D721Med (cell line): ENCODE measurements at regions not wholly inside any gene's neighbourhood (a gene's known extent, or its start where the extent isn't known, plus 50 kb on each side); places are given as distances from the start of the nearest gene placed in this dataset.

Experiments
- DNase-seq: peaks from one replicate; pipeline ENCODE4 v3.0.0; 2011; ENCODE audit warnings: low spot score; ENCODE audit not compliant: insufficient read length
- FAIRE-seq: peaks from 2 replicates; lab custom pipeline; 2011; peaks lifted over from hg19 to GRCh38; lab: Jason Lieb, UNC
- TF ChIP-seq, protein P1 (sequence below): IDR thresholded peaks from 2 replicates; pipeline ENCODE4 v1.5.1; 2012; ENCODE audit warnings: mild to moderate bottlenecking, control low read depth; ENCODE audit not compliant: insufficient read depth; ENCODE audit errors: missing control alignments

DNA sequence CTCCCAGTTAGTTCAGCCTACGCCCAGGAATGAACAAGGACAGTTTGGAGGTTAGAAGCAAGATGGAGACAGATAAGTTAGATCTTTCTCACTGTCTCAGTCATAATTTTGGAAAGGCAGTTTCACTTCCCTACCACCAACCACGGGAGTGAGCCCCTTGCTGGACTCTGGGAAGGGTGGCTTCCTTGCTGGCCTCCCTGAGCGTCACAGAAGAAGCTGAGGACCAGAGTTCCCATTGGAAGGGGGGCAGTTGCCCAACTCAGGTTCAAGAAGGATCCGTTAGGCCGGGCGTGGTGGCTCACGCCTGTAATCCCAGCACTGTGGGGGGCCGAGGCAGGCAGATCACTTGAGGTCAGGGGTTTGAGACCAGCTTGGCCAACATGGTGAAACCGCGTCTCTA is 106.2 kb upstream of the MAX start:
- TF ChIP-seq, protein P1, sequence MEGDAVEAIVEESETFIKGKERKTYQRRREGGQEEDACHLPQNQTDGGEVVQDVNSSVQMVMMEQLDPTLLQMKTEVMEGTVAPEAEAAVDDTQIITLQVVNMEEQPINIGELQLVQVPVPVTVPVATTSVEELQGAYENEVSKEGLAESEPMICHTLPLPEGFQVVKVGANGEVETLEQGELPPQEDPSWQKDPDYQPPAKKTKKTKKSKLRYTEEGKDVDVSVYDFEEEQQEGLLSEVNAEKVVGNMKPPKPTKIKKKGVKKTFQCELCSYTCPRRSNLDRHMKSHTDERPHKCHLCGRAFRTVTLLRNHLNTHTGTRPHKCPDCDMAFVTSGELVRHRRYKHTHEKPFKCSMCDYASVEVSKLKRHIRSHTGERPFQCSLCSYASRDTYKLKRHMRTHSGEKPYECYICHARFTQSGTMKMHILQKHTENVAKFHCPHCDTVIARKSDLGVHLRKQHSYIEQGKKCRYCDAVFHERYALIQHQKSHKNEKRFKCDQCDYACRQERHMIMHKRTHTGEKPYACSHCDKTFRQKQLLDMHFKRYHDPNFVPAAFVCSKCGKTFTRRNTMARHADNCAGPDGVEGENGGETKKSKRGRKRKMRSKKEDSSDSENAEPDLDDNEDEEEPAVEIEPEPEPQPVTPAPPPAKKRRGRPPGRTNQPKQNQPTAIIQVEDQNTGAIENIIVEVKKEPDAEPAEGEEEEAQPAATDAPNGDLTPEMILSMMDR, result no peak
- DNase-seq (no peak), FAIRE-seq (no peak)

DNA sequence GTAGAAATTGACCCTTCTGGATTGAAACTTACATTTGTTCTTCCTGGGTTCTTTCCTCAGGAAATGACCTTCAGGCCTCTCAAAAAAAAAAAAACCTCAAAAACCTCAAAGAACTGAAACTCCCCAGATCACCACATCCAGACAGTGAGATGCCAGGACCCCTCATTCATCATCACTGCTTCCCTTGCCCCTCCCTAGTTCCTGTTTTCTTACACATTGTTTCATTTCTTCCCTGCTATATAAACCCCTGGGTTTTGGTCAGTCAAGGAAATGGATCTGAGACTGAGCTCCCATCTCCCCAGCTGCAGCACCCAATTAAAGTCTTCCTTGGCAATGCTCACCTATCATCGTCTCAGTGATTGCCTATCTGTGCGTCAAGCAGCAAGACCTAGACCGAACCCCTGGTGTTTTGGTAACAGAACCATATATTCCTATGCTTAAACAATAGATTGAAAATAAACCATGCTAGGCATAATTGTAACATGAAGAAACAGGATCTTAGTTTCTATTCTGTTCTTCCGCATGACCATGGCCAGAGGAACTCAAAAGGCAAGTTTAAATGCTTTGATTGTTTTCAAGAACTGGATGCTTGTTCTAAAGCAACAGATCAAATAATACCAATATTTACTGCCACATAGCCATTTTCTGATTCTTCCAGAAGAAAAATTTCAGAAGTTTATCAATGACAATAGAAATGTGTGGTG is 108.0 kb upstream of the MAX start:
- DNase-seq, result no peak
- no peak for FAIRE-seq
- TF ChIP-seq, protein P1, result no peak

DNA sequence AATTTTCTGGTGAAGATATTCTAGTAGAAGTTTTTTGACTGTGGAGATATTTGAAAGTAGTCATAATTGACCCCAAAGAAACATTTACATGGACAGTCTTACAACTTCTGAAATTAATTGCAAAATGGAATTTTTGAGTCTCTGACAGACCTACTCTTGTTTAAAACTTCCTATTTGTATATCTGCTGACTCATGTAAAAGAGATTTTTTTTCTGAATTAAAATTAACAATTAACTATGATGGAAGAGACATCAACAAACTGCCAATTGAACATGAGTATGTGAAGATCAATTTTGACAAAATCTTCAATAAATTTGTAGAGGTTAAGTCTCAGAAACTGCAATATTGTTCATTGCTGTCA is 108.5 kb upstream of the MAX start:
- TF ChIP-seq, protein P1, result no peak
- no peak for DNase-seq
- no peak for FAIRE-seq

DNA sequence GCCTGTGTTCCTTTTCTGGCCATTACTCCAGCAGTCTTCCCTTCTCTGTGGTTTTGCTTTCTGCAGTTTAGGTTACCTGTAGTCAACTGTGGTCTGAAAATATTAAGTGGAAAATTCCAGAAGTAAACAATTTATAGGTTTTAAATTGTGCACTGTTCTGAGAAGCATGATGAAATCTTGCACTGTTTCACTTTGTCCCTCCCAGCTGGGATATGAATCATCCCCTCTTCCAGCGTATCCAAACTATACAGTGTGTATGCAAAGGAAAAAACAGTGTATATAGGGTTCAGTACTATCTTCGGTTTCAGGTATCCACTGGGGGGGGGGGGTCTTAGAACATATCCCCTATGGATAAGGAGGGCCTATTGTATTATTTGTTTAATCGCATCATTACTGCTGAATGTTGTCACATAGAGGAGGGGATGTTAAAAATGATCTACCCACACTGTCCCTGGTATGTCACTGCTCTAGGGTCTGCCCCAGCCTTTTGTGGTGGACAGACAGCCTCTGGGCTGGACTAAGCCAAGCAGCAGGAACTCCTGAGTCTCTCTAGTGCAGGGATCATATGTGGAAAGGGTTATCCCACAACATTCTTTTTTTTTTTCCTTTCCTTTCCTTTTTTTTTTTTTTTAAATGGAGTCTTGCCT is 109.1 kb upstream of the MAX start:
- TF ChIP-seq, protein P1, result no peak
- FAIRE-seq (no peak), DNase-seq (no peak)

DNA sequence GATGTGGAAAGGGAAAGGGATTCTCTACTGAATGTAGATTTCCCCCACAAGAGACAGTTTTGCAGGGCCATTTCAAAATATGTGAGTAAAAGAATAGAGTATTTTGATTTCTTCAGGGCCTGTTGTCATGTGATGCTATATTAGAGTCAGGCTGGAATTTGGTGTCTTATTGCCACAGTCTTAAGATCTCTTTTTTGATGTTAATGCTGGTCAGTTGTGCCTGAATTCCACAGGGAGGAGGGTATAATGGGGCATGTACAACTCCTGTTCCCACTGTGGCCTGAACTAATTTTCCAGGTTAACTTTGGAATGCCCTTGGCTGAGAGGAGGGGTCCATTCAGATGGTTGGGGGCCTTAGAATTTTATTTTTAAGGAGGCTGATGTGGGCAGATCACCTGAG is 111.0 kb upstream of the MAX start:
- TF ChIP-seq, protein P1, result no peak
- DNase-seq (no peak), FAIRE-seq (no peak)

DNA sequence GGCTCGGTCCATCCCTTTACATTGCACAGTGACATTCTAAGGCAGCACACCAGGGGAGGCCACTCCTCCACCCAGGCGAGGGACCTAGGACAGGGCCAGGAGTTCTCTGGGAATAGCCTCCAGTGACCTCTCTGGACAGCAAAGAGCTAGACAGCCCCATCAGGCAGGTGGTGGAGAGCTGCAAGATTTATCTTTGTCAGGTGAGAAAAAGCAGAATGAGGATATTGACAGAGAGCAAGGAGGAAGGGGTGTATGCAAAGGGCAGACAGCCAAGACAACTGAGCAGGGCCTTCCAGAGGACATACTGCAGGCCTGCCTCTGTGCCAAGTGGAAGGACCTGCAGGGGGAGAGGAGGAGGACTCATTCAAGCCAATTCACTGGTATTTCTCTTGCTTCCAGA is 112.4 kb upstream of the MAX start:
- no peak for DNase-seq
- TF ChIP-seq, protein P1, result no peak
- FAIRE-seq, result no peak

DNA sequence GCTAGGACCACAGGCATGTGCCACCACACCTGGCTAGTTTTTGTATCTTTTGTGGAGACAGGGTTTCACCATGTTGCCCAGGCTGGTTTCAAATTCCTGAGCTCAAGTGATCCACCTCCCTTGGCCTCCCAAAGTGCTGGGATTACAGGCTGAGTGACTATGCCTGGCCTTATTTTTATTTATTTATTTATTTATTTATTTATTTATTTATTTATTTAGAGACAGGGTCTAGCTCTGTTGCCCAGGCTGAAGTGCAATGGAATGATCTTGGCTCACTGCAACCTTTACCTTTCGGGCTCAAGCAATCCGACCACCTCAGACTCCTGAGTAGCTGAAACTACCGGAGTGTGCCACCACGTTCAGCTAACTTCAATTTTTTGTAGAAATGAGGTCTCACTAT is 117.0 kb upstream of the MAX start:
- TF ChIP-seq, protein P1, result no peak
- no peak for FAIRE-seq
- DNase-seq, result no peak
